HG03565 (cell line): ENCODE measurements at regions not wholly inside any gene's neighbourhood (a gene's known extent, or its start where the extent isn't known, plus 50 kb on each side); places are given as distances from the start of the nearest gene placed in this dataset.
"Not testable (repeated sequence)": the region's sequence is repeated elsewhere in the genome, so short reads cannot be mapped to it uniquely, and the experiment has no call there.

Source experiments
- ATAC-seq: cut with Tn5 transposase; IDR thresholded peaks from one replicate; pipeline ENCODE4 v1.9.1; 2021; ENCODE audit warnings: mild to moderate bottlenecking, moderate library complexity; ENCODE audit not compliant: unreplicated experiment

- no peak for ATAC-seq
Observed at GRCh38 chr15:68482246-68482645, 50.3 kb upstream of the ITGA11 start.

GRCh38 chr15:68483165-68483564, 51.2 kb upstream of the ITGA11 start:
- no peak for ATAC-seq

GRCh38 chr15:68484220-68484619, 52.3 kb upstream of the ITGA11 start:
- no peak for ATAC-seq

- no peak for ATAC-seq
Observed at GRCh38 chr15:68484696-68485400, 52.9 kb upstream of the ITGA11 start.

- ATAC-seq: no peak
Observed at GRCh38 chr15:68485721-68486360, 53.9 kb upstream of the ITGA11 start.

GRCh38 chr15:68487087-68487843, 55.3 kb upstream of the ITGA11 start:
- no peak for ATAC-seq

GRCh38 chr15:68488290-68488689, 56.3 kb upstream of the ITGA11 start:
- ATAC-seq: no peak

- ATAC-seq: no peak
Observed at GRCh38 chr15:68488966-68489365, 57.0 kb upstream of the ITGA11 start.

GRCh38 chr15:68489421-68489820, 57.5 kb upstream of the ITGA11 start:
- no peak for ATAC-seq

- ATAC-seq: no peak
Observed at GRCh38 chr15:68491415-68492106, 59.6 kb upstream of the ITGA11 start.

GRCh38 chr15:68492855-68493254, 60.9 kb upstream of the ITGA11 start:
- ATAC-seq: no peak

GRCh38 chr15:68493629-68494028, 61.7 kb upstream of the ITGA11 start:
- ATAC-seq: no peak

GRCh38 chr15:68494573-68495110, 62.7 kb upstream of the ITGA11 start:
- ATAC-seq: no peak

GRCh38 chr15:68495221-68495950, 63.4 kb upstream of the ITGA11 start:
- no peak for ATAC-seq

GRCh38 chr15:68495981-68496705, 64.2 kb upstream of the ITGA11 start:
- ATAC-seq: no peak

GRCh38 chr15:68496751-68497150, 64.8 kb upstream of the ITGA11 start:
- ATAC-seq: not testable (repeated sequence)

GRCh38 chr15:68497206-68497910, 65.4 kb upstream of the ITGA11 start:
- no peak for ATAC-seq

- ATAC-seq: no peak
Observed at GRCh38 chr15:68498076-68498475, 66.1 kb upstream of the ITGA11 start.
